ENCODE measurements at regions not wholly inside any gene's neighbourhood (a gene's known extent, or its start where the extent isn't known, plus 50 kb on each side); places are given as distances from the start of the nearest gene placed in this dataset.

DNA sequence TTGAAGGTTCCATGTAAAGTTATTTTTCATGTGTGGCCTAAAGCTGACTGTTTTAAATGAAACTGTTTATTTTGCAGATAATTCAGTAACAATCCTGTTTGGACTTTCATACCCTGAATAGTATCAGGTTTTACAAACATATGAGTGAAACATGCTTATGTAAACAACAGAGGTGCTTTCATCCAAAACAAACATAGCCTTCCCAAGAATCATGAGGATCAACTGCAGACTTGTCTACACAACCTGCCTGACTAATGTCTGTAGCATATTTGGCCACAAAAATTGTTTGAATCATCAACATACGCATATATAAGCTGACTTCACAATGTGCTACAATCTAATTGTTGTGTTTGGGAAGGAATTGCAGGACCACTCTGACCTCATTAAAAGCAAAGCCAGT lies 190.4 kb downstream of the DIPK2A start:
- no peak for TF ChIP-seq EZH2 (IDR thresholded peaks at IDR 0.05; ENCODE audit: low read depth)
- TF ChIP-seq, protein P1, sequence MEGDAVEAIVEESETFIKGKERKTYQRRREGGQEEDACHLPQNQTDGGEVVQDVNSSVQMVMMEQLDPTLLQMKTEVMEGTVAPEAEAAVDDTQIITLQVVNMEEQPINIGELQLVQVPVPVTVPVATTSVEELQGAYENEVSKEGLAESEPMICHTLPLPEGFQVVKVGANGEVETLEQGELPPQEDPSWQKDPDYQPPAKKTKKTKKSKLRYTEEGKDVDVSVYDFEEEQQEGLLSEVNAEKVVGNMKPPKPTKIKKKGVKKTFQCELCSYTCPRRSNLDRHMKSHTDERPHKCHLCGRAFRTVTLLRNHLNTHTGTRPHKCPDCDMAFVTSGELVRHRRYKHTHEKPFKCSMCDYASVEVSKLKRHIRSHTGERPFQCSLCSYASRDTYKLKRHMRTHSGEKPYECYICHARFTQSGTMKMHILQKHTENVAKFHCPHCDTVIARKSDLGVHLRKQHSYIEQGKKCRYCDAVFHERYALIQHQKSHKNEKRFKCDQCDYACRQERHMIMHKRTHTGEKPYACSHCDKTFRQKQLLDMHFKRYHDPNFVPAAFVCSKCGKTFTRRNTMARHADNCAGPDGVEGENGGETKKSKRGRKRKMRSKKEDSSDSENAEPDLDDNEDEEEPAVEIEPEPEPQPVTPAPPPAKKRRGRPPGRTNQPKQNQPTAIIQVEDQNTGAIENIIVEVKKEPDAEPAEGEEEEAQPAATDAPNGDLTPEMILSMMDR (conservative IDR thresholded peaks at IDR 0.05): no peak

All from PC-9 (cell line).